Spleen (tissue), 11 donors: ENCODE measurements at regions not wholly inside any gene's neighbourhood (a gene's known extent, or its start where the extent isn't known, plus 50 kb on each side); places are given as distances from the start of the nearest gene placed in this dataset.

Source experiments
- DNase-seq: peaks from one replicate; pipeline ENCODE4 v3.0.0-alpha.2; 2020
- H3K27ac ChIP-seq, 8 donors: fragments of 200-600 bp; sonication (generic) in 7 of 8; 1 replicate in 4 of 8; 2 replicates in 4 of 8; pipeline versions ENCODE4 v1.5.0 to v1.8.0; 2016 to 2021; ENCODE audit warnings: inconsistent platforms in 4 of 8, mild to moderate bottlenecking in 4 of 8, moderate library complexity in 1 of 8
- H3K27me3 ChIP-seq, 7 donors: fragments of 200-600 bp; sonication (generic) in 6 of 7; replicated peaks in 1 of 7; 1 replicate in 4 of 7; 2 replicates in 3 of 7; pipeline versions ENCODE4 v1.5.0 to v1.8.0; 2016 to 2021; ENCODE audit warnings: inconsistent platforms in 3 of 7, mild to moderate bottlenecking in 1 of 7
- H3K36me3 ChIP-seq, 6 donors: fragments of 200-600 bp; sonication (generic) in 5 of 6; 1 replicate in 4 of 6; 2 replicates in 2 of 6; pipeline versions ENCODE4 v1.5.0 to v1.8.0; 2016 to 2021; ENCODE audit warnings: inconsistent platforms in 2 of 6
- H3K4me1 ChIP-seq, 6 donors: fragments of 200-600 bp; sonication (generic) in 5 of 6; 1 replicate in 3 of 6; 2 replicates in 3 of 6; pipeline versions ENCODE4 v1.5.0 to v1.8.0; 2016 to 2021; ENCODE audit warnings: inconsistent platforms in 3 of 6
- H3K4me3 ChIP-seq, 8 donors: fragments of 200-600 bp; sonication (generic) in 7 of 8; 1 replicate in 4 of 8; 2 replicates in 4 of 8; pipeline versions ENCODE4 v1.5.0 to v1.8.0; 2016 to 2021; ENCODE audit warnings: inconsistent platforms in 4 of 8, mild to moderate bottlenecking in 4 of 8, moderate library complexity in 2 of 8
- H3K9me3 ChIP-seq, 8 donors: fragments of 200-600 bp; sonication (generic) in 7 of 8; 1 replicate in 4 of 8; 2 replicates in 4 of 8; pipeline versions ENCODE4 v1.5.0 to v1.8.0; 2016 to 2021; ENCODE audit warnings: inconsistent platforms in 4 of 8
- CTCF ChIP-seq, 11 experiments: fragments of 200-600 bp in 7 of 11; fragments of 450-650 bp in 4 of 11; sonication (generic) in 4 of 11; IDR thresholded peaks in 8 of 11; conservative IDR thresholded peaks in 3 of 11; 1 replicate in 7 of 11; 2 replicates in 4 of 11; pipeline versions ENCODE4 v1.4.0 to v1.8.0; 2016 to 2021; ENCODE audit warnings: antibody characterized with exemption in 11 of 11, inconsistent platforms in 4 of 11, mild to moderate bottlenecking in 1 of 11
- POLR2A ChIP-seq, 3 donors: fragments of 450-650 bp; IDR thresholded peaks; one replicate each; pipeline ENCODE4 v1.5.1; 2017; ENCODE audit warnings: antibody characterized with exemption in 3 of 3, mild to moderate bottlenecking in 1 of 3
- POLR2AphosphoS5 ChIP-seq, 3 donors: sonication (generic); formaldehyde crosslinking; IDR thresholded peaks; one replicate each; pipeline ENCODE4 v1.5.1; 2017; ENCODE audit warnings: antibody characterized with exemption in 3 of 3
- WGBS, 5 donors: extraction: QIAGEN DNeasy Blood & Tissue Kit in 3 of 5; methylation state at CpG; one replicate each; pipeline versions ENCODE4 v1.1.5 to v1.1.7; 2013 to 2018; 5-methylcytosine and 5-hydroxymethylcytosine counted together
- intact Hi-C: fragments of 100-400 bp; cut with DNase I; formaldehyde crosslinking; loops from one replicate; pipeline ENCODE4 v1.15.0; 2023; ENCODE audit warnings: low total_unique reads
- donor health status: healthy with polysubstance abuse.
- donor health status: DM: no; HTN: no; CAD: no; lungs with moderate emphysema.
- donor health status: DM: no; HTN: no; CAD: no.
- donor health status: Bipolar disorder and iron deficiency.
- donor health status: healthy.
- donor health status: DM: no; HTN: no; CAD: no.
- donor health status: DM: yes; HTN: yes; CAD: no.

DNA sequence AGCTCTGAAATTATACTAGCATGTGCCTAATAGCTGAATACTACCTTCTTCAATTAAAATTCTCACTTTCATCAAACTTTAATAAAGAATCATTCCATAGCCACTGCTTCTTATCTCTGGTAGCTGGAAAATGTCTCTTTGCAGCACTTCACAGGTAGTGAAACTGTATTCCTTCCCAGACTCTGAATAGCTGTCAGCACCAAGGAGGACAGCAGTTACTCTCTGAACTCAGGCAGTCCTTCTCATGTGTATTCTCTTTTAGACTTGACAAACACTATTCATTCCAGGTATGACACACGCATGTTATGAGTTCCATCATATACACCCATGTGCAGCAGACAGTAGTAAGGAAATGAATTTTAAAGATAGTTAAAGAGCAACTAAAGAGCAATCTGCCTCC is 627.1 kb downstream of the EFNA5 start:
- DNase-seq = no peak
- no peaks in the 10 kb centered on the region for H3K4me1 ChIP-seq
- intact Hi-C loops = no loop called here
- no peak overlapping the region for H3K27ac ChIP-seq
- H3K27me3 ChIP-seq = no peaks in the 10 kb centered on the region
- H3K4me3 ChIP-seq = no peak overlapping the region
- TF ChIP-seq POLR2AphosphoS5 (IDR thresholded peaks at IDR 0.05) = no peak
- no peak for TF ChIP-seq CTCF (IDR thresholded peaks at IDR 0.05 in 8 of 11, conservative IDR thresholded peaks at IDR 0.05 in 3 of 11)
- no peak for TF ChIP-seq POLR2A (IDR thresholded peaks at IDR 0.05)
- 91 to 100% (median 95%) methylated on average over 1 of the region's 1 CpG for WGBS, 5 donors
- H3K9me3 ChIP-seq = peaks cover 0 to under 1% (median 0%) of the 10 kb centered on the region in 8 donors
- H3K36me3 ChIP-seq = no peaks in the 10 kb centered on the region

DNA sequence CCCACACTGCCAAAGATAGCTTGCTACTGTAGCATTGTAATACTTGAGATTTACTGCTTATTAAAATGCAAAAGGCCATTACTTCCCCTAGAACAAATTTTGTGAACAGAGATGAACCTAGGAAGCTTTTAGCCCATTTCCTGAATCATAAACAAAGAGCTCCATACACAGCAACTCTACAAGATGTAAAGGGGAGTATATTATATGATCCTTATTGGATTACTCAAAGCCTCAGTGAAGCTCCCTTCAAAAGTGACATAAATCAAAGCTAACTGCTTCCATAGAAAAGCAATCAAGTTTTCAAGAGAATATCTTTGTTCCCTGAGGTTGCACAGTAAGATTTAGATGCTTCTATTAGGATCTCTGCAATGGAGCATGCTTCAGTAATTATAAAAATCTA is 629.8 kb downstream of the EFNA5 start:
- no peak for DNase-seq
- no peaks in the 10 kb centered on the region for H3K36me3 ChIP-seq
- H3K4me3 ChIP-seq = no peak overlapping the region
- intact Hi-C loops = no loop called here
- peaks cover 0 to 8% (median 5%) of the 10 kb centered on the region in 8 donors for H3K9me3 ChIP-seq
- TF ChIP-seq POLR2AphosphoS5 (IDR thresholded peaks at IDR 0.05) = no peak
- TF ChIP-seq POLR2A (IDR thresholded peaks at IDR 0.05) = no peak
- no peak for TF ChIP-seq CTCF (IDR thresholded peaks at IDR 0.05 in 8 of 11, conservative IDR thresholded peaks at IDR 0.05 in 3 of 11)
- no peaks in the 10 kb centered on the region for H3K27me3 ChIP-seq
- H3K27ac ChIP-seq = no peak overlapping the region
- no peaks in the 10 kb centered on the region for H3K4me1 ChIP-seq

DNA sequence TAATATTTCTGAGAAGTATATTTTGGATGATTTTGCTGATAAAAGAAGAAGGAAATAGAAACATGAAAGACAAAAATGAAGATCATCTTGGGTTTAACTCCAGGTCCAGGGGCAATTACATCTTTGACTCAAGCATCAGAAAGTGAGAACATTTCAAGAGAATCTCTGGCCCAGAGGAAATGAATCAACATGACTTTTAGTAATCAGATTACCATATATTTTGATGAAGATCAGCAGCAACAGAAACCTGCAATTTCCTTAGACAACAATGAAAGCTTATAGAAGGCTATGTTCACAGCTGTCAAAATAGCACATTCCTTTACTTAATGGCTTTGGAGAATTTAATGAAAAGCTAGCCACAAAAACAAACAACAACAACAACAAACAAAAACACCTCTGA is 638.1 kb downstream of the EFNA5 start:
- TF ChIP-seq POLR2A (IDR thresholded peaks at IDR 0.05) = no peak
- no peak for TF ChIP-seq POLR2AphosphoS5 (IDR thresholded peaks at IDR 0.05)
- no peak for TF ChIP-seq CTCF (IDR thresholded peaks at IDR 0.05 in 8 of 11, conservative IDR thresholded peaks at IDR 0.05 in 3 of 11)

GRCh38 chr5:107028938-107029337 is 641.8 kb downstream of the EFNA5 start:
- 80 to 94% (median 91%) methylated on average over 2 of the region's 2 CpGs for WGBS, 5 donors
- DNase-seq = no peak
- H3K36me3 ChIP-seq = no peaks in the 10 kb centered on the region
- no peak overlapping the region for H3K27ac ChIP-seq
- H3K4me1 ChIP-seq = no peaks in the 10 kb centered on the region
- no peaks in the 10 kb centered on the region for H3K9me3 ChIP-seq
- TF ChIP-seq POLR2A (IDR thresholded peaks at IDR 0.05) (no peak), POLR2AphosphoS5 (IDR thresholded peaks at IDR 0.05) (no peak), CTCF (IDR thresholded peaks at IDR 0.05 in 8 of 11, conservative IDR thresholded peaks at IDR 0.05 in 3 of 11) (no peak)
- intact Hi-C loops = no loop called here
- H3K27me3 ChIP-seq = no peaks in the 10 kb centered on the region
- no peak overlapping the region for H3K4me3 ChIP-seq

More for the DNA sequence above, 638.1 kb downstream of the EFNA5 start:
- H3K4me1 ChIP-seq = no peaks in the 10 kb centered on the region
- no peaks in the 10 kb centered on the region for H3K27me3 ChIP-seq
- no peaks in the 10 kb centered on the region for H3K36me3 ChIP-seq
- intact Hi-C loops = no loop called here
- peaks cover 0 to 7% (median 5%) of the 10 kb centered on the region in 8 donors for H3K9me3 ChIP-seq
- no peak overlapping the region for H3K27ac ChIP-seq
- DNase-seq = no peak
- H3K4me3 ChIP-seq = no peak overlapping the region
